NCI-H2107 (cell line): ENCODE measurements at regions not wholly inside any gene's neighbourhood (a gene's known extent, or its start where the extent isn't known, plus 50 kb on each side); places are given as distances from the start of the nearest gene placed in this dataset.
"Not testable (repeated sequence)": the region's sequence is repeated elsewhere in the genome, so short reads cannot be mapped to it uniquely, and the experiment has no call there.

Experiments used
- DNase-seq: peaks from one replicate; lab custom pipeline; 2025; lab: John Stamatoyannopoulos, UW

GRCh38 chr1:185435696-185436379, 118.8 kb upstream of the IVNS1ABP start:
- no peak for DNase-seq

DNA sequence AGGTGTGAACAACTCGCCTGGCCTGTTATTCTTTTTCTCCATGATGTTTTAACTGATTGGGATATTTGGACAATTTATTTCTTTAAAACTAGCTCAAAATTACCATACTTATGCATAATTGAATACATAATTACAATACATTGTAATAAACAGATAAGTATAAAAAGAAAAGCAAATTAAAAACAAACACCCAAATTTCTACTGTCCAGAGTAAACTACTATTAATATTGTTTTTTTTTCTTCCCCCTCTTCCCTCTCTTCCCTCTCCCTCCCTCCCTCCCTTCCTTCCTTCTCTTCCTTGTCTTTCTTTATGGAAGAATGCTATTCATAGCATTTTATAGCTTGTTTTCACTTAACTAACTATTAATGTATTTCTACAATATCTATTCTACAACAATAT, 117.7 kb upstream of the IVNS1ABP start:
- DNase-seq = no peak

DNA sequence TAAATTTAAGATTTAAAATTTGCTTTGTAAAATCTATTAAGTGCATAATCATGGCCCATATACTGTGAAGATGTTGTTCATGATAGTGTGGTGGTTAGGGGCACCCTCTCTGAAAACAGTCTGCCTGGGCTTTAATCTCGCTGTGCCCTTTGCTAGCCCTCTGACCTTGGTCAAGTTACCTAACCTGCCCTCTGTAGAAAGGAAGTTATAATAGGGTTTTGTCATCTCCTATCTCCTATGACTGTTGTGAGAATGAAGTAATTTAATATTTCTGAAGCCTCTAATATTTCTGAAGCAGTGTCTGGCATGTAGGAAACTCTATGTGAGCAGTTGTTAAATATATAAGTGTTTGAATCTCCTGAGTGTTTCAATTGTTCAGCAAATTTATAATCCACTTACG, 116.6 kb upstream of the IVNS1ABP start:
- no peak for DNase-seq

DNA sequence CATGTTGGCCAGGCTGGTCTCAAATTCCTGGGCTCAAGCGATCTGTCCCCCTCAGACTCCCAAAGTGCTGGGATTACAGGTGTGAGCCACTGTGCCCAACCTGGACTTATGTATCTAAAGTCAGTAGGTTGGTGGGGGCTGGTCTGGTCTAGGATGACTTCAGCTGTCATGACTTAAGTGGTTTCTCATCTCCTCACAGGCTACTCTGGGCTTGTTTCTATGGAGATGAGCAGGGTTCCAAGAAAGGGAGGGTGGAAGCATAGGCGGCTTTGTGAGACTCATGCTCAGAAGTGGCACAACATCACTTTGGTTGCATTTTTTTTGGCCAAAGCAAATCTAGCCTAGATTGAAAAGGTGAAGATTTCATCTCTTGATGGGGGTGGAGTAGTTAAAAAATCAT, 115.9 kb upstream of the IVNS1ABP start:
- no peak for DNase-seq

DNA sequence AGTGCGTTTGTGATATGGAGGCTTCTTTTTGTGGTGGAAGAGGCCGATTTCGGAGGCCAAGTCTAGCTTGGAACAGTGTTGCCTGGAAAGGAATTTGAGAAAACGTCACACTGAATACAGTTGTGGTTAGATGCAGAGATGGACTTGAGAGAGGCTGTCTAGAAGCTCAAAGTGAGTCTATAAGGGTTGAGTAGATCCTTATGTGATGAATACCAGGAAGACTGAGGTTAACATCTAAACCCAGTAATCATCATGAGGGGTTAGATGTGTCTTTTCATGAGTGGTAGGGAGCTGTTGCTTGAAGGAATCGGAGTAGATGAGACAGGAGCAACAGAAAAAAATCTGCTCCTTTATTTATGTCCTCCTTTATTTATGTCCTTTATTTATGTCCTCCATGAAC, 114.6 kb upstream of the IVNS1ABP start:
- no peak for DNase-seq

DNA sequence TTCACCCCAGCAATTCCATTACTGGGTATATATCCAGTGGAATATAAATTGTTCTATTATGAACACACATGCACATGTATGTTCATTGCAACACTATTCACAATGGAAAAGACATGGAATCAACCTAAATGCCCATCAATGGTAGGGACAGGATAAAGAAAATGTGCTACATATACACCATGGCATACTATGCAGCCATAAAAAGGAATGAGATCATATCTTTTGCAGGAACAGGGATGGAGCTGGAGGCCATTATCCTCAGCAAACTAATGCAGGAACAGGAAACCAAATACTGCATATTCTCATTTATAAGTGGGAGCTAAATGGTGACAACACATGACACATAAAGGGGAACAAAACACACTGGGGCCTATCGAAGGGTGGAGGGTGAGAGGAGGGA, 112.6 kb upstream of the IVNS1ABP start:
- not testable (repeated sequence) for DNase-seq

- no peak for DNase-seq
Measured at GRCh38 chr1:185427776-185428175, 110.7 kb upstream of the IVNS1ABP start.

DNA sequence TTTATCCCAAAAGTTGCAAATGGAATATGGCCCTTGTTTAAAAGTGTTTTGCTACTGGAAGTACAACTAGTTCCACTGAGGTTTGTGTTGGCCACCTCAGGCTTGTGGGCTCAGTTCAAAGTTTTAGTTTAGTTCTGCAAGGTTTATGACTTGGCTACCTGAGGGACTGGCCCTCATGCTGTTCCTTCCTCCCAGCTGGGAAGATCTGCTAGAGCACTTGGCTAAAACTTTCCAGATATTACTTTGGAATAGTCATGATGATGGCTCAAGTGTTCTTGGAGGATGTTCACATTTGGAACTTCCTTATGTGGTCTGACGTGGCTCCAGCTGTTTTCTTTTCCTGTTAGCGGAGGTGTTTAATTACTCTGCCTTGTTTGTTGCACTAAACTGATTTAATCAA, 110.2 kb upstream of the IVNS1ABP start:
- DNase-seq = no peak

DNA sequence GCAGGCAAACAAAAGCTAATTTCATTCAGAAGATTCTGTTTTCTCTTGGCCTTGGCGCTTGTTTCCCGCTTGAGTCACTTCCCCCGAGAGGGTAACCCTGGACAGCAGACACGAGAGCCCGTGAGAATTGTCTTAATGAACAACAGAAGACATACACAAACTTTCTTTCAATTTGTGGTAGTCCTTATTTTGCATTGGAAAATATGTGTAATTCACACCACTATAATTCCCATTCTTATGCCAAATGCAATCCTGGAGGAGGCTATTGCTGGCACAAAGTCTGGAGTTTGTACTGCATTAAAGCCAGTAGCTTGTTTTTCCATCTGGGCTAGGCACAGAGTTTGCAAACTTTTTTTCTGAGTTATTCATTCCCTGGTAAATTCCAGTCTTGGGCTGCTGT, 109.8 kb upstream of the IVNS1ABP start:
- no peak for DNase-seq

GRCh38 chr1:185425163-185425562, 108.1 kb upstream of the IVNS1ABP start:
- DNase-seq = no peak

- DNase-seq = no peak
Measured at GRCh38 chr1:185421485-185422107, 104.6 kb upstream of the IVNS1ABP start.

DNA sequence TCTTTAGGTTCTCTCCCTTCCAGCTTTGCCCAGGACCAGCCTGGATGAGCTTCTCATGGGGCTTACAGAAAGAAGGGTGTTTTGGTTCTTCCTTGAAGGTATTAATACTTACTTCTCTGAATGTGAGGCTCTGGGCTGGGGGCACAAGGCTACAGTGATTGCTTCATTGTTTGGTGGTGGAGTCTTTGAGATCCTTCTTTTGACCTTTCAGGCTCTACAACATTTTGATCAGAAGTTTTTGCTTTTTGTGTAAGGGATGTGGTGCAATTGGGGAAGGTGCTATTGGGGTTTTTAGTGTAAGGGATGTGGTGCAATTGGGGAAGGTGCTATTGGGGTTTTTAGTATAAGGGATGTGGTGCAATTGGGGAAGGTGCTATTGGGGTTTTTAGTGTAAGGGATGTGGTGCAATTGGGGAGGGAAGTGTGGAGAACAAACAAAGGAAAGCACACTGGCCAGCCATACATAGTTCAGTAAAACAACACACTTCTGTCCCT, 103.6 kb upstream of the IVNS1ABP start:
- no peak for DNase-seq

GRCh38 chr1:185419718-185420117, 102.7 kb upstream of the IVNS1ABP start:
- no peak for DNase-seq

DNA sequence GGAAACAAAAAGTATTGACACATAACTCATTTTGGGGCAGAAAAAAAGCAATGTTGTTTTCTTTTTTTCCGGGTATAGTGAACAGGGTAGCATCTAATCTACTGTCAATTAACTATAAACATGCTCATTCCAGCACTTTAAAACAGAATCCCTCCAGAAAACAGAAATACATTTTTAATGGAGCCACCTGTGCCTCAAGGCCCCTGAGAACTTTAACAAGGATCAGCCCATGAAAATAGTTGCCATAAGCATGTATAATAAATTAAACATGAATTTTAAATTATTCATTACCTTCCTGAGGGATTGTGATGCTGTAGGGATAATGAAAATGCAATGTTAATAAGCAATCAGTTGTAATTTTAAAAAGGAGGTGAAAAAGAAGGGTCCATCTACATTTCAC, 101.4 kb upstream of the IVNS1ABP start:
- no peak for DNase-seq

- no peak for DNase-seq
Measured at GRCh38 chr1:185412385-185413087, 95.5 kb upstream of the IVNS1ABP start.

DNA sequence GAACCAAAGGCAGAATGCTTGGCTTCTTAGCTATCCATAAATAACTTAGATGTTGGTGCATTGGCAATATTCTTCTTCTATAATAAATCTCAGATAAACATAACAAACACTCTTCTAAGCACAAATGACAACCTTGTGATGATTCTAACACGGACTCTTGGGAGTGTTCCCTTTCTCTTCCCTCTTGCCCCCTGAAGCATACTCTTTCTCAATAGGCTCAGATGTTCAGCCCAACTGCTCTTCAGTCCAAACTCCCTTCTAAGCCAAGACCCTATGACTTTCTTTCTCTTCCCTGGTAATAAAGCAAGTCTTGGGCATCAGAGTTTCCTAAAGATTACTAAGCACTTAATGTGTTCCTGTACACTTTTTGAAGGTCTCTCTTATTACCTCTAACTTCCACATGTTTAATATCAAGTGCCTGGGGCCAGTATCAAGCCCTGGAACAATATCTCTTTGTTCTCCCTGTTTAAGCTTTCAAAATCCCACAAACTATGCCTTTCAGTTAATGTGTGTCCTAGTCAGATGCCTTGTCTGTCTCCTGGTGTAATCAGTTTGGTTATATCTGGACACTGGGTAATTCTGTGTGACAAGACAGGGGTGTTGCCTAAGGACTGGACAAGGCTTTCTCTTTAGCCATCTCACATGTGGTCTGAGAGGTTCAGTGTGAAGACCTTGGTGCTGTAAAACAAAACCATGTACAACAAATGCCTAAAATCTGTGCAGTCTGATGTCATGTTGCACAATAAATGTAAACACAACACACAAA, 92.9 kb upstream of the IVNS1ABP start:
- DNase-seq = no peak

- no peak for DNase-seq
Measured at GRCh38 chr1:185409345-185409744, 92.3 kb upstream of the IVNS1ABP start.

DNA sequence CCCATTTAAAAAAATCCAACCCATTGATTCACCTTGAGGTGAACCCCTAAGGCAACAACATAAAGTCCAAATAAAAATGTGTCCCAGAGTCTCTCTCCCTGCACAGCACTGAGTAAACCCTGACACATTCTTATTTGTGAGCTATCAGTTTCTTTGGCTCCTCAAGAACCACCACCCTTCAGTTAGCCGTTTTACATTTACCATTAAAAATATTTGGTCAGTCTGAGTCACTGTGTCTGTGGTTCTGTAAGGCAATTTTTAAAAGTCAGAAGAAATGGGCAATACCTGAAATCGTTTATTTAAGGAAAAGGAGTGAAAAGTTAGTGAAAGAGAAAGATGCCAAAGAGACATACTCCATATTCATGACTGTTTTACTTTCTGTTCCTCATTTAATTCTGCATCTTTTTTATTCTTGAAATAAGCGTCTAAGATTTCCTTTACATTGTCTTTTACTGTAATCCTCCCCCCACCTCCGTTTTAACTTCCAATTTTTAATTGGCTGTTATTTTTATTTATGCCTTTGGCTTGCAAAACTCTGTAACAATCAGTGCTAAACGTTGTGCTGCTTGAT, 91.7 kb upstream of the IVNS1ABP start:
- DNase-seq = no peak

GRCh38 chr1:185406691-185407009, 89.6 kb upstream of the IVNS1ABP start:
- no peak for DNase-seq

DNA sequence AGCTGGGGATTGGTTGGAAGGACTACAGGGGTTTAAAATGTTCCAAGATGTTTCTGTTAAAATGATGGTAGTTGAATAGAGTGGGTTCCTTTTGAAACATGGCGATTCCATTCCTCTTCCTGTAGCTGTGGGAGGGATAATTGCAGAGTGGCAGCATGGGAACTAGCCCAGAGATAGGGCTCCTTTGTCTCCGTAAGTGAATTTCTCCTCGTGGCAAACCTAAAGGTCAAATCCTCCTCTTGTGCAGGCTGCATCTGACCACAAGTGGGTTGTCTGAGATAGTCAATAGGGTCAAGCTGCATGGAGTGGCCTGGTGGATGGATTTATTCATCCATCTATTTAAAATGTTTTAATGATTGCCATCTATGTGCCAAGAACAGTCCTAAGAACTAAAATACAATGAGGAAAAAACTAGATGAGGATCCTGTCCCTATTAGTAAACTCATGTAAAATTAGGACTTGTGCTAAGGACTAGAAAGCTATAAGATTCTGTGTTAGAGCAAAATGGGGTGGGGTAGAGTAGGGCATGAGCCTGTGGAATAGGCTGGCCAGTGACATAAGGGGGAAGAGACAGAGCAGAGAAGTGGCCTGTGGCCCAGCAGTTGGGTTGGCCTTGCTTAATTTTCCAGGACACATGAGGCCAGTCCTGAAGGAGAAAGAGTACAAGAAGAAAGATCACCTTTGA, 89.1 kb upstream of the IVNS1ABP start:
- DNase-seq = no peak

DNA sequence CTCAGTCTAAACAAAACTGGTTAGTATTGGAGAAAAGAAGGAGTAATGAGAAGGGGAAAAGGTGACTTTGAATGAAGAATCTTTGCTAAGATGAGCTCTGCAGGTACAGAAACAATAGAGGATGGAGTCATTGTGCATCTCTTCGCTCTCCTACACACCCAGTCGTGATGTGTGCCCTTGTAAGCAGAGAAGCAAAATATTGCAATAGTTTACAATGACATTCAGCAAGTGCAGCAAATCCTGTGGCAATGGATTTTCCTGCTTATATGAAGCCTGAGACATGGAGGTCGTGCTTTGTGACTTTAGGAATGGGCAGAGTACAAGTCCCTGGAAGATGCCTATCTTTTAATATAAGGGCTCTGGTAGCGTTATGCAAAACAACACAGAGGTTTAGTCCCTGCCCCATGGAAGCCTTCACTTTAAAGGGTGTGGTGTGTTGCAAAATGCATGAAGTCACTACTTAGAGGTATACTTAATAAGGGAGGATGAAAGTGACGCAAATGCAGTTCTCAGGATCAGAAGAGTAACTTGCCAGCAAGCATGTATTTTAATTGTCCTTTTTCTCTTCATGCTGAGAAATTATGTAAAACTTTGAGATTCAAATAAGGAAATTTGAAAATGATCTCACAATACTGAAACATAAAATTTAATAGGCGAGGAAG, 88.0 kb upstream of the IVNS1ABP start:
- DNase-seq = no peak
